Fibroblast of skin of left quadriceps (primary cell): ENCODE measurements at regions not wholly inside any gene's neighbourhood (a gene's known extent, or its start where the extent isn't known, plus 50 kb on each side); places are given as distances from the start of the nearest gene placed in this dataset.
"Not testable (repeated sequence)": the region's sequence is repeated elsewhere in the genome, so short reads cannot be mapped to it uniquely, and the experiment has no call there.

Experiments used
- DNase-seq, 2 experiments: peaks; one replicate each; pipeline ENCODE4 v3.0.0-alpha.2; 2013; ENCODE audit warnings: low read depth in 2 of 2

- not testable (repeated sequence) for DNase-seq
These were observed 52.3 kb downstream of the SEPTIN7 start for GRCh38 chr7:35853194-35853593.

- no peak for DNase-seq
These were observed 53.5 kb downstream of the SEPTIN7 start for GRCh38 chr7:35854311-35854710.

DNA sequence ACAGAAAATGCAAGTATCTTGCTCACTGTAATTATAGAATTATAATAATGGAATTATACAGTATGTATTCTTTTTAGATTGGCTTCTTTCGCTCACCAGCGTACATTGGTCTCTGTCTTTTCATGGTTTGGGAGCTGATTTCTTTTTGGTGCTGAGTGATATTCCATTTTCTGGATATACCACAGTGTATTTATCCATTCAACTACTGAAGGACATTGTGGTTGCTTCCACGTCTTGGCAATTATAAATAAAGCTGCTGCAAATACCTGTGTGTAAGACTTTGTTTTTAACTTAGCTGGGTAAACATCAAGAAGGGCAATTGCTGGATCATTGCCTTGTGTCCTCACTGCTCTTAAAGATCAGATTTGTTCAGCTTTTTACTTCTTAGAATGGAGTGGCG is 55.3 kb downstream of the SEPTIN7 start:
- no peak for DNase-seq

DNA sequence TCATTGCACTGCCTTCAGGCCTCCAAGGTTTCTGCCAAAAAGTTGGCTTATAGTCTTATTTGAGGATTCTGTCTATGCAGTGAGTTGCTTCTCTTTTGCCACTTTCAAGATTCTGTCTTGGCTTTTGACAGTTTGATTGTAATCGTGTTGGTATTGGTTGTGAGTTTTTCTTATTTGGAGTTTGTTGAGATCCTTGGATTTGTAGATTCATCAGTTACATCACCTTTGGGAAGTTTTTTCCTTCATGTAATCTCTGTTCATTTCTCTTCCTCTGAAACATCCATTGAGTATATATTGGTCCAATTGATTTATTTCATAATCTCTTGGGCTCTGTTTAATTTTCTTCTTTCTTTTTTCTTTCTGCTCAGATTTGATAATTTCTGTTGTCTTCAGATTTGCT is 59.8 kb downstream of the SEPTIN7 start:
- DNase-seq, result no peak

- DNase-seq, result no peak
These were observed 64.4 kb downstream of the SEPTIN7 start for GRCh38 chr7:35865287-35865686.

DNA sequence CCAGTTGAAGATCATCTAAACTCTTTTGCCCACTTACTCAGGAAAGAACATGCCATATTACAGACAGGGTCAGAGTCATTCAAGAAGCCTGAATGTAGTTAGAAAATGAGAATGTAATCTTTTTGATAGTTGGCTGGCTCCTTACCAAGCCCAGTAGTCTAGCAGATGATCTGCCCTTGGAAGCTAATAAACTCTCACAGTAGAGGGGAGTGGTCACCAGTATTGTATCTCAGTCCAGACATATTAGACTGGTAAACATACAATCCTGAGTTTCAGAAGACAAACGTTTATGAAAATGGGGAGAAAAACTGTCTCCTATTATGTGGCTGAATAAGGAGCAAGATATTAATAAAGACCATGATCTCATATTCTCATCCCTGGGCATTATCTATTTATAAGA is 65.3 kb downstream of the SEPTIN7 start:
- no peak for DNase-seq

- not testable (repeated sequence) for DNase-seq
These were observed 68.3 kb downstream of the SEPTIN7 start for GRCh38 chr7:35869117-35869516.

GRCh38 chr7:35869810-35870209 is 69.0 kb downstream of the SEPTIN7 start:
- DNase-seq, result no peak

GRCh38 chr7:35871856-35872255 is 71.0 kb downstream of the SEPTIN7 start:
- no peak for DNase-seq

DNA sequence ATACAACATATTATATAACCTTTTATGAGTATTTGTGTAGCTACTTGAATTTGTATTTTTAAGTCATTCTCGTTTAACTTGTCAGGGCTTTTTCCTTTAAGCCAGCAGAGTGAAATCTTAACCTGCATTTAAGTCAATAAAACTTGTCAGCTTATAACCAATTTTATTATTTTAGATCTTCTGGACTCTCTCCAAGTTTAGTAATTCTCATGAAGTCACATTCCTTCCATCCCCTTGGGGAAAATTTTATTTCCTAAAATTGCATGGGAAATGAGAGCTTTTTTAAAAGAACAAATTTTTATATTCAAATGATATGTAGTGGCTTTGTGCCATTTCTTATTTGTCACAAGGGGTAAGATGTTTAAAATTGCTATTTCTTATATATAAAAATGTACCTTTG is 74.0 kb downstream of the SEPTIN7 start:
- DNase-seq, result no peak

DNA sequence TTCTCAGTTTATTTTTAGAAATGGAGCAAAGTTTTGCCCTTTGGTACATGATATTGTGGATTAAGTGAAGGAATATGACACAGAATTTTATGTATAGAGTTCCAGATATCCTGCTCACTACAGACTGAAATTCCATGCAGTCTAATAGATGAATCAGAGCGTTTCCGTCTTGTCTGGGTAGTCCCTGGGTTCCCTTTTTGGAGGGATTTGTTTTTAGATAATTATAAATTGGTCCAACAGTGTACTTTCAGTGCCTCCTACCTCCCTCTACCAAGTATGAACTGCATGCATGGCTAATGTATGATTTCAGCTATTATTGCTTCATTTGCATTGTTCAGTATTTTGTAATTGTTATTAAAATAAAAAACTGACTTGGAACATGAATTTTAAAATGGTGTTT is 74.4 kb downstream of the SEPTIN7 start:
- DNase-seq, result peak in 1 of 2 experiments; percentile 21

- DNase-seq, result peak in 1 of 2 experiments; percentile 42
These were observed 77.5 kb downstream of the SEPTIN7 start for GRCh38 chr7:35878351-35878750.

DNA sequence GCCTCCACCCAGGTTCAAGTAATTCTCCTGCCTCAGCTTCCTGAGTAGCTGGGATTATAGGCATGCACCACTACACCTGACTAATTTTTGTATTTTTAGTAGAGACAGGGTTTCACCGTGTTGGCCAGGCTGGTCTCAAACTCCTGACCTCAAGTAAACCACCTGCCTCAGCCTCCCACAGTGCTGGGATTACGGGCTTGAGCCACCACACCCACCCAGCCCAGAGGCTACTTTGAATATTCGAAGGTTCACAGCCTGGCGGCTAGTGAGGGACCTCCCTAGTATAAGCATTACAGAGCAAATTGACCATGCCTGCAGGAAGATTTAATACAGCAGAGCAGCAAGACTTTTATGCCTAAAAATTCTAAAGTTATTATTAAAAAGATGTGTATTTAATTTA is 86.6 kb downstream of the SEPTIN7 start:
- not testable (repeated sequence) for DNase-seq

GRCh38 chr7:35889001-35889400 is 88.1 kb downstream of the SEPTIN7 start:
- DNase-seq, result no peak

DNA sequence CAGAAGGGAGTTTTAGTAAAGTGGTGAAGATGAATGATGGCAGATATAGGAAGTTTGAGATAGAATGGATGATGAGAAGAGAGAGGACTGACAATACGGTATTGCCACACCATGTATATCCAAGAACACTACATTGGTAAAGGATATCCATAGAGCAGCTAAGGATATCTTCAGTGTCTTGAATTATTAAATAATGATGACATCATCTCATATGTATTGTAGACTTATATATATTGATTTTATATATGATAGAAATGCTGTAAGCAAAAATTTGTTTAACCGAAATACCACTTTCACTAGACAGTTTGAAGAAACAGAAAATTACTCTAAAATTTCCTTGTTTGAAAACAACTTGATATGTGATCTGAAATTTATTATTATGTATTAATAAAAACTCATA is 89.0 kb downstream of the SEPTIN7 start:
- DNase-seq, result no peak

- DNase-seq, result no peak
These were observed 90.4 kb downstream of the SEPTIN7 start for GRCh38 chr7:35891004-35891830.

- DNase-seq, result no peak
These were observed 92.8 kb downstream of the SEPTIN7 start for GRCh38 chr7:35893649-35894048.

- DNase-seq, result no peak
These were observed 93.9 kb downstream of the SEPTIN7 start for GRCh38 chr7:35894721-35895120.

DNA sequence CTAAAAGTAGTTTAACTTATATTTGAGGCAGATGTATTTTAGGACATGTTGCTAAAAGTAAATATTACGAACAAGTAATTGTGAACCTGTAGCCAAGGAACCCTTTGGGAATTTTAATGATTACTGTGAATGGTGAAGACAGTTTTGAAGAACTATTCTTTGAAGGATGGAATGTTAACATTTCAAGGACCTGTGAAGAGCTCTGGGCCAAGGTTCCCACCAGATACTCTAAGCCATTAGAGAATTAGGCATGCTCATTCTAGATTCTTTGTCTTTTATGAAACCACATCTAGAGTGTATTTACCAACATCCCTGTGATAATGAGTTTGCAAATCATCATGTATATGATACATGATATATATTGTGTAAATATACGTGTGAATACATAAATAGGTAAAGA is 99.8 kb downstream of the SEPTIN7 start:
- no peak for DNase-seq

GRCh38 chr7:35905555-35905954 is 104.7 kb downstream of the SEPTIN7 start:
- no peak for DNase-seq

DNA sequence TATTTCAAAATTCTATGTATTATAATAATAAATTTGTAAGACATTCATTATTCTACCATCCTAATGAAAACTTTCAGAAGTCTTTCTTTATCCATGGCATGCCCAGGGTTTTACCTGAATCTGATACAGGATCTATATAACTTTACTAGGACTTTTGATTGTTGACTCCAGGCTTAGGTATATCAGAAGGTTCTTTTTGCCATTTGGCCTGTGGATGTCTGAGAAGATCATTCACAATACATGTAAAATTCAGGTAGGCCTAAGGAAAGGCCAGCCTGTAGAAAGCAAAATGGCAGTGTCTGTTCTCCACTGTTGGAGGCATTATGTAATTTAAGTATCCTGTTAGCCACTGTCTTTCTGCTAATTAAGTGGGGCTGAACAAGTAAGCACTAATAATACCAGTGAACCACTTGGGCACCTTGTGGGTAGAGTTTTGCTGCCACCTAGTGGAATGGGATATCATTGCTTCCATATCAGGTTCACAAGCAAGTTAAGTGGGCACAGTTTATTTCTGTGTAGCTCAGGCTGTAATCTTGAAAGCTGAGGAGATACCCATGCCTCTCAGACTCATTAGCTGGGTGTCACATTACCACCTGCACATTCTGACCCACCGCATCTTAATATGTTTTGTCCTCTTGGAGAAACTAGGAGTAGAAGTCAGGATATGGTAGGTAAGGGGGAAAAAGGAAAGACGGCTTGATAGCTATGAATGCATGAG is 105.5 kb downstream of the SEPTIN7 start:
- peak; percentile 46 to 53 for DNase-seq

GRCh38 chr7:35908331-35909216 is 107.7 kb downstream of the SEPTIN7 start:
- DNase-seq, result no peak
